ENCODE measurements at regions not wholly inside any gene's neighbourhood (a gene's known extent, or its start where the extent isn't known, plus 50 kb on each side); places are given as distances from the start of the nearest gene placed in this dataset.
"Not testable (repeated sequence)": the region's sequence is repeated elsewhere in the genome, so short reads cannot be mapped to it uniquely, and the experiment has no call there.

- no peak for DNase-seq
These were observed 111.3 kb upstream of the FOXQ1 start for GRCh38 chr6:1200409-1201101.

GRCh38 chr6:1200081-1200408 is 111.9 kb upstream of the FOXQ1 start:
- no peak for DNase-seq

GRCh38 chr6:1197309-1197708 is 114.6 kb upstream of the FOXQ1 start:
- no peak for DNase-seq

GRCh38 chr6:1191141-1191630 is 120.7 kb upstream of the FOXQ1 start:
- DNase-seq: no peak

GRCh38 chr6:1190366-1190765 is 121.5 kb upstream of the FOXQ1 start:
- DNase-seq: peak; percentile 24

GRCh38 chr6:1188199-1188598 is 123.7 kb upstream of the FOXQ1 start:
- DNase-seq: no peak

GRCh38 chr6:1187293-1188131 is 124.4 kb upstream of the FOXQ1 start:
- no peak for DNase-seq

- DNase-seq: no peak
These were observed 127.6 kb upstream of the FOXQ1 start for GRCh38 chr6:1184318-1184717.

GRCh38 chr6:1182722-1183521 is 129.0 kb upstream of the FOXQ1 start:
- DNase-seq: no peak

- no peak for DNase-seq
These were observed 129.8 kb upstream of the FOXQ1 start for GRCh38 chr6:1181939-1182605.

GRCh38 chr6:1179571-1180459 is 132.1 kb upstream of the FOXQ1 start:
- no peak for DNase-seq

- DNase-seq: no peak
These were observed 133.3 kb upstream of the FOXQ1 start for GRCh38 chr6:1178590-1178989.

- no peak for DNase-seq
These were observed 135.3 kb upstream of the FOXQ1 start for GRCh38 chr6:1176567-1176966.

GRCh38 chr6:1175877-1176276 is 136.0 kb upstream of the FOXQ1 start:
- no peak for DNase-seq

GRCh38 chr6:1170794-1171193 is 141.1 kb upstream of the FOXQ1 start:
- DNase-seq: peak; percentile 1

GRCh38 chr6:1164600-1164999 is 147.3 kb upstream of the FOXQ1 start:
- DNase-seq: no peak

GRCh38 chr6:1163501-1163900 is 148.4 kb upstream of the FOXQ1 start:
- DNase-seq: no peak

- no peak for DNase-seq
These were observed 149.3 kb upstream of the FOXQ1 start for GRCh38 chr6:1162367-1163275.

GRCh38 chr6:1156411-1156810 is 155.5 kb upstream of the FOXQ1 start:
- DNase-seq: not testable (repeated sequence)

- no peak for DNase-seq
These were observed 158.1 kb upstream of the FOXQ1 start for GRCh38 chr6:1153696-1154245.
